GM12878 (cell line): ENCODE measurements at regions not wholly inside any gene's neighbourhood (a gene's known extent, or its start where the extent isn't known, plus 50 kb on each side); places are given as distances from the start of the nearest gene placed in this dataset.

Experiments used
- ATAC-seq: fragments of 200-7000 bp; cut with Tn5 transposase; 3 replicates; pipeline ENCODE4 v1.9.1; 2020; ENCODE audit warnings: mild to moderate bottlenecking, moderate library complexity
- BruUV-seq: library from RNA; stranded (reverse); fragments of 400-500 nt; replicated peaks from 2 replicates; lab custom pipeline; 2021; lab: Mats Ljungman, UMichigan
- CTCF ChIA-PET: fragments of 300-600 bp; sonication (Branson Sonifier 250); formaldehyde crosslinking; extraction: SDS; loops from one replicate; lab custom pipeline; 2021; ENCODE audit warnings: inconsistent platforms; lab: Yijun Ruan, JAX
- POLR2A ChIA-PET: fragments of 350-600 bp; formaldehyde crosslinking; extraction: SDS; loops from one replicate; lab custom pipeline; 2021; ENCODE audit warnings: inconsistent platforms; lab: Charles Lee
- RAD21 ChIA-PET: fragments of 300-600 bp; sonication (Branson Sonifier 250); formaldehyde crosslinking; loops from one replicate; lab custom pipeline; 2023; ENCODE audit warnings: antibody characterized with exemption; ENCODE audit not compliant: unreplicated experiment; lab: Charles Lee
- SMC1A ChIA-PET: fragments of 300-600 bp; sonication (Branson Sonifier 250); formaldehyde crosslinking; loops from one replicate; lab custom pipeline; 2023; ENCODE audit not compliant: unreplicated experiment, uncharacterized antibody; lab: Charles Lee
- DNase-seq: peaks from one replicate; pipeline ENCODE4 v3.0.0-alpha.2; 2011; ENCODE audit warnings: low read depth, low spot score
- FAIRE-seq: peaks from 3 replicates; lab custom pipeline; 2011; peaks lifted over from hg19 to GRCh38; lab: Jason Lieb, UNC
- H2AFZ ChIP-seq: 2 replicates; pipeline ENCODE4 v1.6.0; 2011; ENCODE audit warnings: low read depth, low read length, control low read depth; ENCODE audit not compliant: control insufficient read depth
- H3K27ac ChIP-seq: 2 replicates; pipeline ENCODE4 v1.5.1; 2011; ENCODE audit warnings: control low read depth; ENCODE audit not compliant: control insufficient read depth, insufficient read depth
- H3K27me3 ChIP-seq, 2 experiments: replicated peaks in 1 of 2; 2 replicates each; pipeline versions ENCODE4 v1.6.0 to v1.6.1; 2011; ENCODE audit warnings: low read length in 1 of 2; ENCODE audit not compliant: control insufficient read depth in 2 of 2, insufficient read depth in 2 of 2
- H3K36me3 ChIP-seq, 2 experiments: 2 replicates each; pipeline ENCODE4 v1.5.1; 2011; ENCODE audit warnings: low read length in 1 of 2; ENCODE audit not compliant: control insufficient read depth in 2 of 2, insufficient read depth in 2 of 2
- H3K4me1 ChIP-seq: 2 replicates; pipeline ENCODE4 v1.6.1; 2011; ENCODE audit warnings: mild to moderate bottlenecking, low read length, moderate library complexity, mixed read lengths; ENCODE audit not compliant: control insufficient read depth, insufficient read depth
- H3K4me2 ChIP-seq: 2 replicates; pipeline ENCODE4 v1.6.0; 2011; ENCODE audit warnings: control low read depth; ENCODE audit not compliant: control insufficient read depth, insufficient read depth
- H3K4me3 ChIP-seq: fragments of 200-600 bp; sonication (generic); 2 replicates; pipeline ENCODE4 v1.5.1; 2016
- H3K79me2 ChIP-seq: 2 replicates; pipeline ENCODE4 v1.6.0; 2011; ENCODE audit warnings: low read length; ENCODE audit not compliant: control insufficient read depth, insufficient read depth
- H3K9ac ChIP-seq: 2 replicates; pipeline ENCODE4 v1.8.0; 2011; ENCODE audit warnings: low read length, control low read depth, mixed read lengths; ENCODE audit not compliant: control insufficient read depth, insufficient read depth
- H3K9me3 ChIP-seq: replicated peaks from 3 replicates; pipeline ENCODE4 v1.5.1; 2011; ENCODE audit warnings: mild to moderate bottlenecking, low read length; ENCODE audit not compliant: control insufficient read depth, insufficient read depth
- H4K20me1 ChIP-seq: 2 replicates; pipeline ENCODE4 v1.6.0; 2011; ENCODE audit not compliant: control insufficient read depth, insufficient read depth
- ATF3 ChIP-seq: IDR thresholded peaks from 2 replicates; pipeline ENCODE4 v1.6.1; 2011; ENCODE audit warnings: low read depth, mild to moderate bottlenecking, low read length, moderate library complexity, borderline replicate concordance; ENCODE audit errors: extremely low read depth
- ATF7 ChIP-seq: fragments of 450-650 bp; IDR thresholded peaks from 2 replicates; pipeline ENCODE4 v1.6.1; 2016; ENCODE audit warnings: low read depth, mild to moderate bottlenecking
- CHD1 ChIP-seq: IDR thresholded peaks from 2 replicates; pipeline ENCODE4 v1.6.1; 2012; ENCODE audit warnings: low read depth, low read length, improper control_type of control experiment
- CREB1 ChIP-seq: IDR thresholded peaks from 2 replicates; pipeline ENCODE4 v1.6.1; 2012; ENCODE audit warnings: low read depth, mild to moderate bottlenecking, inconsistent platforms
- CREM ChIP-seq: IDR thresholded peaks from 2 replicates; pipeline ENCODE4 v1.6.1; 2014; ENCODE audit warnings: antibody characterized with exemption, low read depth
- EZH2 ChIP-seq: IDR thresholded peaks from 2 replicates; pipeline ENCODE4 v1.6.1; 2012; ENCODE audit warnings: low read depth, mild to moderate bottlenecking, control low read depth, inconsistent platforms, low read length, borderline replicate concordance; ENCODE audit not compliant: control insufficient read depth
- HDGF ChIP-seq: fragments of 450-650 bp; IDR thresholded peaks from 2 replicates; pipeline ENCODE4 v1.6.1; 2016; ENCODE audit warnings: antibody characterized with exemption
- MEF2A ChIP-seq: IDR thresholded peaks from 2 replicates; pipeline ENCODE4 v1.6.1; 2011; ENCODE audit warnings: low read depth, mild to moderate bottlenecking, low read length, moderate library complexity; ENCODE audit not compliant: insufficient read depth
- NFYB ChIP-seq: IDR thresholded peaks from 2 replicates; pipeline ENCODE4 v1.6.1; 2011; ENCODE audit warnings: low read depth, mild to moderate bottlenecking, low read length, improper control_type of control experiment, moderate library complexity; ENCODE audit not compliant: insufficient read depth
- NR2C1 ChIP-seq: fragments of 450-650 bp; IDR thresholded peaks from 2 replicates; pipeline ENCODE4 v1.6.1; 2017; ENCODE audit warnings: antibody characterized with exemption, mild to moderate bottlenecking, moderate library complexity
- PAX8 ChIP-seq: fragments of 450-650 bp; IDR thresholded peaks from 2 replicates; pipeline ENCODE4 v1.6.1; 2017; ENCODE audit warnings: mild to moderate bottlenecking, moderate library complexity
- PRDM15 ChIP-seq: fragments of 450-650 bp; formaldehyde crosslinking; IDR thresholded peaks from 2 replicates; pipeline ENCODE4 v1.4.0; 2020; ENCODE audit warnings: mild to moderate bottlenecking, moderate library complexity
- SMC3 ChIP-seq: IDR thresholded peaks from 2 replicates; pipeline ENCODE4 v1.6.1; 2011; ENCODE audit warnings: low read length, improper control_type of control experiment, borderline replicate concordance
- SP1 ChIP-seq: IDR thresholded peaks from one replicate; pipeline ENCODE4 v1.6.1; 2011; ENCODE audit warnings: low read depth, low read length
- STAT3 ChIP-seq: IDR thresholded peaks from 2 replicates; pipeline ENCODE4 v1.6.1; 2011; ENCODE audit warnings: low read depth, low read length, improper control_type of control experiment
- ZSCAN29 ChIP-seq: fragments of 450-650 bp; IDR thresholded peaks from 2 replicates; pipeline ENCODE4 v1.6.1; 2017; ENCODE audit warnings: mild to moderate bottlenecking, moderate library complexity
- ZZZ3 ChIP-seq: IDR thresholded peaks from 2 replicates; pipeline ENCODE4 v1.6.1; 2011; ENCODE audit warnings: low read depth; ENCODE audit not compliant: control insufficient read depth, insufficient read length
- WGBS: methylation state at CpG from one replicate; pipeline ENCODE4 v1.1.6; 2016; ENCODE audit warnings: low lambda C conversion rate; ENCODE audit not compliant: insufficient replicate concordance, insufficient coverage; ENCODE audit errors: missing lambda C conversion rate; 5-methylcytosine and 5-hydroxymethylcytosine counted together
- in situ Hi-C: fragments of 300-500 bp; cut with MboI; formaldehyde crosslinking; loops from 9 replicates; pipeline ENCODE4 v1.14.3; 2018; ENCODE audit warnings: mixed read lengths
- intact Hi-C: fragments of 100-400 bp; cut with micrococcal nuclease; formaldehyde crosslinking; loops from one replicate; pipeline ENCODE4 v1.14.2; 2022; ENCODE audit not compliant: unreplicated experiment

- in situ Hi-C loops (no loop called here), intact Hi-C loops (no loop called here)
- H3K9ac ChIP-seq = no peak overlapping the region
- BruUV-seq = no TSS peak
- H2AFZ ChIP-seq = no peak overlapping the region
- H3K36me3 ChIP-seq = no peaks in the 10 kb centered on the region
- H3K4me2 ChIP-seq = no peak overlapping the region
- H3K4me3 ChIP-seq = no peak overlapping the region
- FAIRE-seq = no peak
- POLR2A ChIA-PET = no interaction called here
- H3K79me2 ChIP-seq = no peaks in the 10 kb centered on the region
- no peaks in the 10 kb centered on the region for H3K27me3 ChIP-seq
- no peaks in the 10 kb centered on the region for H4K20me1 ChIP-seq
- no peak for DNase-seq
- WGBS = 0% methylated on average over 3 of the region's 3 CpGs
- CTCF ChIA-PET = no interaction called here
- RAD21 ChIA-PET = no interaction called here
- H3K27ac ChIP-seq = no peak overlapping the region
- no peaks in the 10 kb centered on the region for H3K4me1 ChIP-seq
- ATAC-seq = no peak
- H3K9me3 ChIP-seq = no peaks in the 10 kb centered on the region
- SMC1A ChIA-PET = no interaction called here
- TF ChIP-seq STAT3 (no peak), ZSCAN29 (no peak), CHD1 (no peak), SMC3 (no peak), ATF7 (no peak), MEF2A (no peak), SP1 (no peak), CREM (no peak)
Measured at GRCh38 chr12:83642205-83642604, 955.5 kb downstream of the TMTC2 start.

GRCh38 chr12:83641789-83642188, 955.1 kb downstream of the TMTC2 start:
- Histone ChIP-seq H3K36me3 (no peaks in the 10 kb centered on the region), H4K20me1 (no peaks in the 10 kb centered on the region), H3K27me3 (no peaks in the 10 kb centered on the region), H3K27ac (no peak overlapping the region), H3K4me3 (no peak overlapping the region), H3K79me2 (no peaks in the 10 kb centered on the region), H3K9ac (no peak overlapping the region), H3K4me2 (no peak overlapping the region), H3K4me1 (no peaks in the 10 kb centered on the region), H2AFZ (no peak overlapping the region), H3K9me3 (no peaks in the 10 kb centered on the region)
- no TSS peak for BruUV-seq
- FAIRE-seq = no peak
- no peak for DNase-seq
- RAD21 ChIA-PET = no interaction called here
- CTCF ChIA-PET = no interaction called here
- intact Hi-C loops (no loop called here), in situ Hi-C loops (no loop called here)
- POLR2A ChIA-PET = no interaction called here
- SMC1A ChIA-PET = no interaction called here
- no peak for ATAC-seq
- 73% methylated on average over 3 of the region's 3 CpGs for WGBS
- TF ChIP-seq EZH2 = no peak
- no peak for TF ChIP-seq ZZZ3
- TF ChIP-seq NFYB = no peak
- no peak for TF ChIP-seq ATF3
- no peak for TF ChIP-seq PRDM15 (CRISPR knock-in tag)
- no peak for TF ChIP-seq PAX8
- TF ChIP-seq HDGF = no peak
- TF ChIP-seq CREB1 = no peak
- no peak for TF ChIP-seq NR2C1
